ENCODE measurements at regions not wholly inside any gene's neighbourhood (a gene's known extent, or its start where the extent isn't known, plus 50 kb on each side); places are given as distances from the start of the nearest gene placed in this dataset.

DNA sequence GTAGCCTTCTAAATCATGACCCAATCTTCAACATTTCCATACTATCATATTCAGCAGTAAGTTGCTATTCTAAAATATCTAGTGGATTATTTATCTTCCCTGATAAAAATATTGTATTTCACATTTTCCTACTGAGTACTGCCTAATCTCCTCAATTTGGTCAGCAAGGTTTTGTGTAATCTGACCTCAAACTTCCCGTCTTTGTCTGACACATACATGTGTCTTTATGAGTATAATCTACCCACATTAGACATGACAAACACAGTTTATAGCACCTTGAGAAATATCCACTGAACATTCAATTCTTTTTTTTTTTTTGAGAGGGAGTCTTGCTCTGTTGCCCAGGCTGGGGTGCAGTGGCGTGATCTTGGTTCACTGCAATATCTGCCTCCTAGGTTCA lies 113.7 kb upstream of the LUZP2 start:
- TF ChIP-seq POLR2A (IDR thresholded peaks at IDR 0.05) (no peak), CTCF (IDR thresholded peaks at IDR 0.05 in 4 of 5, conservative IDR thresholded peaks at IDR 0.05 in 1 of 5) (no peak)
